Esophagus muscularis mucosa (tissue), 4 donors: ENCODE measurements at regions not wholly inside any gene's neighbourhood (a gene's known extent, or its start where the extent isn't known, plus 50 kb on each side); places are given as distances from the start of the nearest gene placed in this dataset.
"Not testable (repeated sequence)": the region's sequence is repeated elsewhere in the genome, so short reads cannot be mapped to it uniquely, and the experiment has no call there.

ENCODE experiments used
- DNase-seq: peaks from one replicate; pipeline ENCODE4 v3.0.0-alpha.2; 2017; ENCODE audit errors: extremely low spot score
- H3K27ac ChIP-seq, 4 donors: fragments of 200-600 bp; sonication (generic); replicated peaks in 1 of 4; 1 replicate in 3 of 4; 2 replicates in 1 of 4; pipeline ENCODE4 v1.5.1; 2016 to 2019; ENCODE audit warnings: mild to moderate bottlenecking in 1 of 4
- H3K27me3 ChIP-seq, 4 donors: fragments of 200-600 bp; sonication (generic); one replicate each; pipeline versions ENCODE4 v1.5.1 to v1.6.0; 2016 to 2019
- H3K36me3 ChIP-seq, 4 donors: fragments of 200-600 bp; sonication (generic); one replicate each; pipeline ENCODE4 v1.5.1; 2016 to 2019
- H3K4me1 ChIP-seq, 4 donors: fragments of 200-600 bp; sonication (generic); one replicate each; pipeline ENCODE4 v1.5.1; 2016 to 2019
- H3K4me3 ChIP-seq, 4 donors: fragments of 200-600 bp; sonication (generic); 1 replicate in 2 of 4; 2 replicates in 2 of 4; pipeline ENCODE4 v1.5.1; 2016 to 2019; ENCODE audit warnings: mild to moderate bottlenecking in 4 of 4, moderate library complexity in 1 of 4
- H3K9me3 ChIP-seq, 4 donors: fragments of 200-600 bp; sonication (generic); 1 replicate in 3 of 4; 2 replicates in 1 of 4; pipeline ENCODE4 v1.5.1; 2016 to 2019
- EP300 ChIP-seq: sonication (generic); formaldehyde crosslinking; IDR thresholded peaks from one replicate; pipeline ENCODE4 v1.6.1; 2017; ENCODE audit warnings: antibody characterized with exemption
- POLR2A ChIP-seq: fragments of 450-650 bp; IDR thresholded peaks from one replicate; pipeline ENCODE4 v1.6.1; 2017; ENCODE audit warnings: antibody characterized with exemption, moderate library complexity, mild to moderate bottlenecking, low read depth
- POLR2AphosphoS5 ChIP-seq, 2 donors: sonication (generic); formaldehyde crosslinking; IDR thresholded peaks; one replicate each; pipeline ENCODE4 v1.6.1; 2017; ENCODE audit warnings: antibody characterized with exemption in 2 of 2
- WGBS: methylation state at CpG from one replicate; pipeline ENCODE4 v1.1.5; 2018; 5-methylcytosine and 5-hydroxymethylcytosine counted together
- intact Hi-C: fragments of 100-400 bp; cut with DNase I; formaldehyde crosslinking; loops from one replicate; pipeline ENCODE4 v1.15.1; 2023
- TF ChIP-seq, protein P1 (sequence below), 3 experiments: fragments of 200-600 bp in 2 of 3; fragments of 450-650 bp in 1 of 3; sonication (generic) in 2 of 3; IDR thresholded peaks; one replicate each; pipeline ENCODE4 v1.5.1; 2017 to 2019; ENCODE audit warnings: antibody characterized with exemption in 3 of 3, mild to moderate bottlenecking in 2 of 3, moderate library complexity in 1 of 3

DNA sequence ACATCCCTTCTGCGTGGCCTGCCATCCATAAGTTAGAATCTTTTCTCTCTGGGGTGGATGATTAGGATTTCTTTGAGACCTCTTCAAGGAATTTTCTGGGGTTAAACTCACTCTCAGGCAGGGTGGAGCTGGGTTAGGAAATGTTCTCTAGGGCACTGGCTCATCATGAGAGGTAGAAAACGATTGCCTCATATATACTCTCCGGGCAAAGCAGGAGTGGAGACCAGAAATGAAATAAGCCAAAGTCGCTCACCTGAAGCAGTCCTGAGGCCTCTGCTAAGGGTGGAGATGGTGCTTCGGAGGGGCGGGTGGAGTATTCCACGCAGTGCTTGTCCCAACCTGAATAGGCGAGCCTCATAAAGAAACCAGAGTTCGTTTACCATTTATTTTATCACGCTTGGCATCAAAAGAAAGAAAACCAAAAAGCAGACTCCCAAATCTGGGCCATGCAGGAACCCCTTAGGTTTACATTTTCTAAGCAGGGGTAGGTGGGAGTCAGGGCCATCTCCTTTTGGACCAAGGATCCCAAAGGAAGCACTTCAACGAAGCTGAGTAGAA is 249.3 kb upstream of the MEIS1 start:
- DNase-seq: peak; percentile 75
- TF ChIP-seq EP300: no peak
- TF ChIP-seq, protein P1, sequence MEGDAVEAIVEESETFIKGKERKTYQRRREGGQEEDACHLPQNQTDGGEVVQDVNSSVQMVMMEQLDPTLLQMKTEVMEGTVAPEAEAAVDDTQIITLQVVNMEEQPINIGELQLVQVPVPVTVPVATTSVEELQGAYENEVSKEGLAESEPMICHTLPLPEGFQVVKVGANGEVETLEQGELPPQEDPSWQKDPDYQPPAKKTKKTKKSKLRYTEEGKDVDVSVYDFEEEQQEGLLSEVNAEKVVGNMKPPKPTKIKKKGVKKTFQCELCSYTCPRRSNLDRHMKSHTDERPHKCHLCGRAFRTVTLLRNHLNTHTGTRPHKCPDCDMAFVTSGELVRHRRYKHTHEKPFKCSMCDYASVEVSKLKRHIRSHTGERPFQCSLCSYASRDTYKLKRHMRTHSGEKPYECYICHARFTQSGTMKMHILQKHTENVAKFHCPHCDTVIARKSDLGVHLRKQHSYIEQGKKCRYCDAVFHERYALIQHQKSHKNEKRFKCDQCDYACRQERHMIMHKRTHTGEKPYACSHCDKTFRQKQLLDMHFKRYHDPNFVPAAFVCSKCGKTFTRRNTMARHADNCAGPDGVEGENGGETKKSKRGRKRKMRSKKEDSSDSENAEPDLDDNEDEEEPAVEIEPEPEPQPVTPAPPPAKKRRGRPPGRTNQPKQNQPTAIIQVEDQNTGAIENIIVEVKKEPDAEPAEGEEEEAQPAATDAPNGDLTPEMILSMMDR (IDR thresholded peaks at IDR 0.05): no peak
- H3K27ac ChIP-seq: no peak overlapping the region
- no peaks in the 10 kb centered on the region for H3K9me3 ChIP-seq
- no peaks in the 10 kb centered on the region for H3K27me3 ChIP-seq
- WGBS: 92% methylated on average over 11 of the region's 11 CpGs
- no peak overlapping the region for H3K4me3 ChIP-seq
- intact Hi-C loops: no loop called here
- H3K4me1 ChIP-seq: no peaks in the 10 kb centered on the region
- no peaks in the 10 kb centered on the region for H3K36me3 ChIP-seq

DNA sequence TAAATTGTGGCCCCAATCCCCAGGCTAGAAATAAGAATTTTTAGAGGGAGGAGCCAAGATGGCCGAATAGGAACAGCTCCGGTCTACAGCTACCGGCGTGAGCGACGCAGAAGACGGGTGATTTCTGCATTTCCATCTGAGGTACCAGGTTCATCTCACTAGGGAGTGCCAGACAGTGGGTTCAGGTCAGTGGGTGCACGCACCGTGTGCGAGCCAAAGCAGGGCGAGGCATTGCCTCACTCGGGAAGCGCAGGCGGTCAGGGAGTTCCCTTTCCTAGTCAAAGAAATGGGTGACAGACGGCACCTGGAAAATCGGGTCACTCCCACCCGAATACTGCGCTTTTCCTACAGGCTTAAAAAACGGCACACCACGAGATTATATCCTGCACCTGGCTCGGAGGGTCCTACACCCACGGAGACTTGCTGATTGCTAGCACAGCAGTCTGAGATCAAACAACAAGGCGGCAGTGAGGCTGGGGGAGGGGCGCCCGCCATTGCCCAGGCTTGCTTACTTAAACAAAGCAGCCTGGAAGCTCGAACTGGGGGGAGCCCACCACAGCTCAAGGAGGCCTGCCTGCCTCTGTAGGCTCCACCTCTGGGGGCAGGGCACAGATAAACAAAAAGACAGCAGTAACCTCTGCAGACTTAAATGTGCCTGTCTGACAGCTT is 257.7 kb upstream of the MEIS1 start:
- H3K27ac ChIP-seq, H3K27me3 ChIP-seq, H3K9me3 ChIP-seq, intact Hi-C loops, H3K36me3 ChIP-seq, H3K4me3 ChIP-seq, H3K4me1 ChIP-seq: not testable (repeated sequence)
- 90% methylated on average over 26 of the region's 26 CpGs for WGBS
- DNase-seq: peak; percentile 14

DNA sequence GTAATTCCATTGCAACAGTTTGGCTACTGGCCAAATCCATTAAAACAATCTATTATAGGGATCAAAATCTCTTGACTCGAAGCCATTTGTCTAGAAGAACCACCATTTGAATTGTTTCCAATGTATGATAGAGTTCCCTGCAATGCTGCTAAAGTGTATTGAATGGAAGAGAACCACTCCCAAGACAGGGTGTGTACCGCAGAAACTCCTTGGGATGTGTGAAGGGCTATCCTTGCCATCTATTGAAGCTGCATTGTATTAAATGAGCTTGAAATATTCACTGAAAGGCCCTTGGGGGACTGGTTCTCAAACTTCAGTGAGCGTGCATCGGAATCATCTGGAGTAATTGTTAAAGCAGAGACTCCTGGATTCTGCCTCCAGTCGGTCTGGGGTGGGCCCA is 260.4 kb upstream of the MEIS1 start:
- H3K27me3 ChIP-seq: no peaks in the 10 kb centered on the region
- no peaks in the 10 kb centered on the region for H3K36me3 ChIP-seq
- intact Hi-C loops: no loop called here
- TF ChIP-seq EP300 (no peak), POLR2A (no peak), POLR2AphosphoS5 (IDR thresholded peaks at IDR 0.05) (no peak)
- TF ChIP-seq, protein P1 (IDR thresholded peaks at IDR 0.05): no peak
- no peaks in the 10 kb centered on the region for H3K4me1 ChIP-seq
- no peak for DNase-seq
- no peak overlapping the region for H3K27ac ChIP-seq
- H3K9me3 ChIP-seq: no peaks in the 10 kb centered on the region
- 92% methylated on average over 5 of the region's 5 CpGs for WGBS
- H3K4me3 ChIP-seq: no peak overlapping the region

- no peak for DNase-seq
- H3K27ac ChIP-seq: no peak overlapping the region
- TF ChIP-seq POLR2AphosphoS5 (IDR thresholded peaks at IDR 0.05): no peak
- no peaks in the 10 kb centered on the region for H3K9me3 ChIP-seq
- H3K4me1 ChIP-seq: no peaks in the 10 kb centered on the region
- H3K36me3 ChIP-seq: no peaks in the 10 kb centered on the region
- intact Hi-C loops: no loop called here
- 95% methylated on average over 1 of the region's 1 CpG for WGBS
- no peak overlapping the region for H3K4me3 ChIP-seq
- no peaks in the 10 kb centered on the region for H3K27me3 ChIP-seq
Observed at GRCh38 chr2:66173645-66174044, 261.3 kb upstream of the MEIS1 start.

DNA sequence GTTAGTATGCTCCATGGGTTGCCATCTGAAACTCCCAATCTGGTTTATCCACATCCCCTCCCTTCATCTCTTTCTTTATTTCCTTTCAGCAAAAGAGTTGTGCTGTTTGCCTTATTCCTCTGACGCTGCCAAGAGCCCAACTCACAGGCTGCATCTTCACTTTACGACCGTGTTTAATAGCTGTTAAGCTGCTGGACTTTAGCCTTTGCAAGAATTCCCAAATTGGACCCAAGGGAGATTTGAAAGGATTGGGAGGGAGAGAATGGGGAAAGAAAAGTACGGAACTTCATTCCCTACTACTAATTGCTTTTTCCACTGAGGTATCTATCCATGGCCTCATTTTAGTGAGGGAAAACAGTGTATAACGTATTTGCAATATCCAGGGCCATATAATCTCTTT is 263.4 kb upstream of the MEIS1 start:
- peaks cover 0 to 6% (median 0%) of the 10 kb centered on the region in 4 donors for H3K4me1 ChIP-seq
- no peaks in the 10 kb centered on the region for H3K9me3 ChIP-seq
- no peak for DNase-seq
- no peak for TF ChIP-seq POLR2A
- TF ChIP-seq EP300: no peak
- TF ChIP-seq, protein P1 (IDR thresholded peaks at IDR 0.05): no peak
- TF ChIP-seq POLR2AphosphoS5 (IDR thresholded peaks at IDR 0.05): no peak
- no peak overlapping the region for H3K4me3 ChIP-seq
- H3K36me3 ChIP-seq: no peaks in the 10 kb centered on the region
- intact Hi-C loops: no loop called here
- 71% methylated on average over 5 of the region's 5 CpGs for WGBS
- no peak overlapping the region for H3K27ac ChIP-seq
- no peaks in the 10 kb centered on the region for H3K27me3 ChIP-seq

DNA sequence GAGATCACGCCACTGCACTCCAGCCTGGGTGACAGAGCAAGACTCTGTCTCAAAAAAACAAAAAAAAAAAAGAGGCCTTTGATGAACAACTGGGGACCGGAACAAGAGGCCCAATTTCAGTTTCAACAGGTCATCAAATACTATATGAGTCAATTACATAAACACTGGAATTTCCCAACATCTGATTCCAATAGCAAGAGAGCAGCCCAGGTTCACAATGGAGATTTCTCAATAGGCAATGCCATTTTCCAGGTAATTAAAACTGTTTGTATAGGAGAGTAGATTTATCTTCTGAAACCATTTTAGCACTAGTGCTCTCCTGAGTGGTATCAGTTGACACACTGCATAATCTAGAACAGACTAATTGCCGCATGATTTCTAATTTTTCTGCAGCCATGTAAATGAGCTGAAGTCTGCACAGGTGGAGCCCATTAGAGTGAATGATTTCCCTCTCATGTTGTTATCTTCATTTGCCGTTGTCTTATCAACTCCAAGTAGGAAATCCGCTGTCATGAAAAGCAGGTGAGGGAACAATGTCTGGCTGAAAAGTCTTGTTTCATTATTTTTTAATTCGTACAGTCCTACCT is 264.1 kb upstream of the MEIS1 start:
- 82% methylated on average over 6 of the region's 6 CpGs for WGBS

More for the DNA sequence above, 264.1 kb upstream of the MEIS1 start:
- no peak for TF ChIP-seq EP300
- TF ChIP-seq, protein P1 (IDR thresholded peaks at IDR 0.05): no peak
- intact Hi-C loops: no loop called here
- Histone ChIP-seq H3K27ac (no peak overlapping the region), H3K36me3 (no peaks in the 10 kb centered on the region), H3K4me1 (peaks cover 0 to 6% (median 0%) of the 10 kb centered on the region in 4 donors), H3K27me3 (no peaks in the 10 kb centered on the region), H3K4me3 (no peak overlapping the region), H3K9me3 (no peaks in the 10 kb centered on the region)
- DNase-seq: no peak
